Stimulated activated CD8-positive, alpha-beta memory T cell treated with anti-CD3 and anti-CD28 coated beads, Interleukin-15, amount 100 ng/mL, for 24 hours (primary cell): ENCODE measurements at regions not wholly inside any gene's neighbourhood (a gene's known extent, or its start where the extent isn't known, plus 50 kb on each side); places are given as distances from the start of the nearest gene placed in this dataset.
"Not testable (repeated sequence)": the region's sequence is repeated elsewhere in the genome, so short reads cannot be mapped to it uniquely, and the experiment has no call there.

Source experiments
- DNase-seq: peaks from one replicate; pipeline ENCODE4 v3.0.0-alpha.2; 2020; ENCODE audit warnings: low read depth

DNA sequence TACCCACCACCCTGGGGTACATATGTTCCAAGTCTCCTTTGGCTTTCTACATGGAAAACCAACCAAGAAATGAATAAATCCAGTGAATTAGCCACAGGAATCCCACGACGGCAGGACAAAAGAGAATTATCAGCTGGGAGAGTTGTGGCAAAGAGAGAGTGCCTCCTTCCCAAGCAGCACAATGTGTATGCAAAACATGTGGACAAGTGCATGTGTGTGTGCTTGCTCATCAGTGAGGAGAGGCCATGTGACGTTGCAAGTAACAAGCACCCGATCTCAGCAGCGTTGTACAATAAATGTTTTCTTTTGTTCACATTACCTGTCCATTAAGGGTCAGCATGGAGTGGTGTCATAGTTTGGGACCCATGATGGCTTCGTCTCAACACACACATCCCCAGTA is 50.0 kb upstream of the EMX2 start:
- no peak for DNase-seq

DNA sequence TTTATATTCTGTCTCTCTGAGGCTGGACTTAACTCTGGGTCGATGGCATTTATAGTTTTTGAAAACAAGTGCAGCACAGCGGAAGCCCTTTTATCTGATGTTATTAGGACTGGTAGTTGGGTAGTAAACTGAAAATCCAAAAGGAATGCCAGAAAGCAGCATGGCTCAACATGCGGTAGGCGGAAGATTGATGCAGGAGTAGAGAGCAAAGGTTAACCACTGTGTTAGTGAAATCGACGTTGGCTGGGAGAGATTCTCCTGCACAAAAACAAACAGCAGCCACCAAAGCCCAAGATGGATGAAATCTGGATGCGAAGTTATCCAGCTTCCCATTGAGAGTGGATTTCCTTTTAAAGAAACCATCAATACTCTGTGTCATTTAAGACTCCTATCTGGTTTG is 54.5 kb upstream of the EMX2 start:
- DNase-seq = no peak

DNA sequence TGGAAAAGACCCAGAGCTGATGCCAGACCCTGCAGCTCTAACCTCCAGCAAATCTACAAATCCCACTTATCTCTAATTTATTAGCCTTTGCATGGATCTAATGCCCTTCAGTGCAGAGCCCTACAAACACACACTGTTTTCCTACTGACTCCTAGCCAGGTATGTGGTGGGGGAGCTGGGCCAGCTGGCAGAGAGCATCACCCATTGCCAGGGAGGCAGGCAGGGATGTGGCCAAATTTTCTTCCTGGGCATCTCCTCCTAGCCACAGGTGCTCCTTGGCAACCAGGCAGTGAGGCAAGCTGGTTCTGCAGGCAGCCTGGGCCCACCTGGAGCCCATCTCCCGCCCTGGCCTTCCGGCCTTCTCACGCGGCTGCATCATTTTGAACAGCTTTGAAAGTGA is 55.9 kb upstream of the EMX2 start:
- no peak for DNase-seq

DNA sequence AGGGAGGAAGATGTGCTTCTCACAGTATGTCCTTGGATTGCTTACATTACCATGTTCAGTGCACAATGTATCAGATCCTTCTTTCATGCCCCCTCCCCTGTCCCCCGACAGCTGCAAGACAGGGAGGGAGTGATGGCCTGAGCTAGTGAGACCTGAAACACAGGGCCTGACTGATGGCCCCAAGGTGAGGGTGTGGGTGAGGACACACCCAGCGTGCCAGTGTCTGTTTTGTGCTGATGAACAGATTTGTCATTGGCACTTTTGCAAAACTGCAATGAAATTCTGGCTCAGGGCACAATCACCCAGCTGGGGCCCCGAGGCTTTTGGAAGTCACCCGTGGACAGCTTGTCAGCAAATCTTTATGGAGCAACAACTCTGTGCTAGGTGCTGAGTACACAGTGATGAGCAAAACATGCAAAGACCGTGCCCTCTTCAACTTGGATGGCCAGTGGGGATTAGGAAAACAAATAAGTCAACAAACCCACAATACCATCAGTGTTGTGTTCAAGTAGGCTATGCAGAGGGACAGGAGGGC is 59.4 kb upstream of the EMX2 start:
- DNase-seq = no peak

DNA sequence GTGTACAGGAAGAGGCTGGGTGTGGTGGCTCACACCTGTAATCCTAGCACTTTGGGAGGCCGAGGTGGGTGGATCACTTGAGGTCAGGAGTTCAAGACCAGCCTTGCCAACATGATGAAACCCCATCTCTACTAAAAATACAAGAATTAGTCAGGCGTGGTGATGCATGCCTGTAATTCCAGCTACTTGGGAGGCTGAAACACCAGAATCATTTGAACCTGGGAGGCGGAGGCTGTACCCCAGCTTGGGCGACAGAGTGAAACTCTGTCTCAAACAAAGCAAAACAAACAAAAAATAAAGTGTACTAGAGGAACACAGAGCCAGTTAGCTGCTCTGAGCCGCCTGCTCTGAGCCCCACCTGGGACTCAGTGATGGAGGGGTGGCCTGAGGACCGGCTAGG is 61.5 kb upstream of the EMX2 start:
- DNase-seq = not testable (repeated sequence)

DNA sequence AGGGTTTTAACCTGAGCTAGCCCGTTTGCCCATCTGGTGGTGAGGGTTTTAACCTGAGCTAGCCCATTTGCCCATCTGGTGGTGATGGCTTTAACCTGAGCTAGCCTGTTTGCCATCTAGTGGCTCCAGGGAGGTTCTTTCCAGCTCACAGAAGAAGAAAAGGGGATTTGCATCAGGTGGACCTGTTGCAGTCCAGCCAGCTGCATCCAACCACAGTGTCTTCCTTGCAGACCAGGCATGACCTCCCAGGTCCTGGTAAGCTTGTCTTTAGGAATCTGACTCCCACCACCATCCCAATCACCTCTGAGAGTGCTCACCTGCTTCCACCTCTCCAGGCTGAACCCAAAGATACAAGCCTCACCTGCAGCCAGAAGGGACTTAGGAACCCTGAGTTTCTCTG is 62.4 kb upstream of the EMX2 start:
- DNase-seq = no peak

DNA sequence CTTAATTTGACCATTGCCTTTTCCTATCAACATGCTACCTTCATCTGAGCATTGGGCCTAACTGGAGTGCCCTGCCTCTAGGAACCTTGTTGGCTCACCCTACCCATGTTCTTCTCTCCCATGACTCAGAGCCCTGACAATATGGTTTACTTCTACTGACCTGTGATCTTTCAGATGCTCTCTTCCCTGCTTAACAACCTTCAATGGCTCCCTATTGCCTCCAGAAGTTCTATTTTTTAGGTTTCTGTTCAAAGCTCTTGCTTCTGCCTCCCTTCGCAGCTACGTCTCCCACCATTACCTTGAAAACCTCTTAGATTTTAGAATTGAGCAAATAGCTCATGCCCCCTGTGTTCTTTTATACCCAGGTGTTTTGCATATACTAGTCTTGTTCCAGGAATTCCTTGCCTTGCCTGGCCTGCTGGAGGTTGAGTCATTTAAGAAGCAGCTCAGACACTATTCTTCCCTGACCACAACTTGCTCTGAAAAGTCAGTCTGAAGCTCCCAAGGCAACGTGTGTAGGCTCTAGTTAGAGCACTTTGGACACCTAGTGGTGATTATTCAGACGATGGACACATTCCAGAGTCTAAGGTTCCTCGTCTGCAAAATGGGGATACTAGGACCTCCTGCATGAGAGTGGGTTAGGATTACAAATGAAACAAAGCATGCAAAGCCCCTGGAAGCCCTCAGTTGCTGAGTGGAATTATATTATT is 64.4 kb upstream of the EMX2 start:
- DNase-seq = no peak

DNA sequence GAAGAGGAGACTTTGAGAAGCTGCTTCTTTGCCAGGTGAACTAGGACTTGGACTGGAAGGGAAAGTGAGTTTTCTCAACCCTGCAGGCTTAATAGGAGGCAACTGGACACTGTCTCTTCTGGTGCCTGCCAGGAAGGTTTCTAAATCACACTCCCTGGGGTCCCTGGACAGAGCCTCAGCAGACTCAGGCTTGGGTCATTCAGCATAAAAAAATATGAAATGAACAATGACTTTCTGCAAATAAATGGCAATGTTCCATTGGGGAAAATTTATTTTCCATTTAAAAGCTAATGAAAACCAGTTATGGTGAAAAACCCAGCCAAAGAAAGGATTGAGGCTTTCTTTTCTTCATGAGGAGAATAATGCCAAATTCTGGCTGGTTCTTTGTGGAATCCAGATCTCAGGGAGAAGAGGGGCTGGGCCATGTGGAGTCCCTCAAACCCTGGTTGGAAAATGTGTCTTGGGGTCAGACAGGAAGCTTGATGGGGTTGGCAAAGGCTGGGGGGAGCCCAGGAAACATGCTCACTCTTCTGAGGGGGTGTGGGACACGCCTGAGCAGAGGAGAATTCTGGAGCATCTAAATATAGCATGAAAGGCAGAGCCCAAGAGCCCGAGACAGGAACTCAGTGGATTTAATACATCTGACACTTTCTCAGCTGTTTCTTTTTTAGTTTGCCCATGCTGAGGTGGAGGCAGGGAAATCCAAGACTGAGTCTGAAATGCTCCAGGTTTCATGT is 65.2 kb upstream of the EMX2 start:
- no peak for DNase-seq

DNA sequence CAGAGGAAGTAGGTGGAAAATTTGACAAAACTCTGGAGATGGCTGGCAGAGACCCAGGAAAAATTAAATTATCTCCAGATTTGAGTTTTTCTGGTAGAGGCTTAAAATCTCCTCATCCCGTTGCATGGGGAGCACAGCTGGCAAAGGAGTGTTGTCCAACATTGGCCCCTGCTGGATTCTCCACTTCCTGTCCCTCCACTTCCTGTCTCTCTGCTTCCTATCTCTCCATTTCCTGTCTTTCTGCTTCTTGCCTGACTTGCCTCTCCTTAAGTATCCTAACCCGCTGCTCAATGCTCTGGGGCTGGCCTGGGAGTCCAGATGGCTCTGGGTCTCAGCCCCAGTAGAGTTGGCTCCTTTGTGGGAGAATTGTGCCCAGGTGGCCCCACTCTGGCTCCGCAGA is 65.8 kb upstream of the EMX2 start:
- DNase-seq = no peak

DNA sequence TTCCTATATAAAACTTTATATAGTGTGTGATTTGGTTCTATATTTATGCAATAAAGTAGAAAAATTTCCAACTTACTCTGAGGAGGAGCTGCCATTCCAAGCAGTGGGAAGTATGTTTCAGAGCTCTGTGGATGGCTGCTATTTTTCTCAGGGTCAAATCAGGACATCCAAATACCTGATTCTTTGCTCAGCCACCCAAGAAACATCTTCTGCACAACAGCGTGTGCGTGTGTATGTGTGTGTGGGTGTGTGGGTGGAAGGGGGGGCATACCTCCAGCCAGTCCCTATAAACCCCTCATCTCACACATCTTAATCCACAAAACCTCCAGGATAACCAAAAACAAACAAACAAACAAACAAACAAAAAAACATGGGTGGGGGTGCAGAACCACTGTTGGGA is 66.3 kb upstream of the EMX2 start:
- DNase-seq = no peak

DNA sequence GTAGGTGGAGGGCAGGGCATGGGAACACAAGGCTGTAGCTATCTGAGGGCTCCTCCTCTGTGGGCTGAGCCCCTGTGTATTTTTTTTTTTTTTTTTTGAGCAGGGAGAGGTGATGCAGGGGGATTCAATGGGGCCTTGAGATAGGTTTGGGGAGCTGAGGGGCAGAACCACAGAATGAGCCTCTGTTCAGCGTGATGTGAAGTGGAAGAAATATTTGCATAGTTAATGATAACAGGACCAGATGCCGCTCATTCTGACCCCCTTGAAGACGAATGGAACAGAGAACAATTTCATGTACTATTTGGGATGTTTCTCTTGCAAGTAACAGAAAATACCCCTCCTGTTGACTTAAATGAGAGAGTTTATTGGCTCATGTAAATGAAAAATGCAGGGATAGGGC is 69.7 kb upstream of the EMX2 start:
- DNase-seq = no peak

DNA sequence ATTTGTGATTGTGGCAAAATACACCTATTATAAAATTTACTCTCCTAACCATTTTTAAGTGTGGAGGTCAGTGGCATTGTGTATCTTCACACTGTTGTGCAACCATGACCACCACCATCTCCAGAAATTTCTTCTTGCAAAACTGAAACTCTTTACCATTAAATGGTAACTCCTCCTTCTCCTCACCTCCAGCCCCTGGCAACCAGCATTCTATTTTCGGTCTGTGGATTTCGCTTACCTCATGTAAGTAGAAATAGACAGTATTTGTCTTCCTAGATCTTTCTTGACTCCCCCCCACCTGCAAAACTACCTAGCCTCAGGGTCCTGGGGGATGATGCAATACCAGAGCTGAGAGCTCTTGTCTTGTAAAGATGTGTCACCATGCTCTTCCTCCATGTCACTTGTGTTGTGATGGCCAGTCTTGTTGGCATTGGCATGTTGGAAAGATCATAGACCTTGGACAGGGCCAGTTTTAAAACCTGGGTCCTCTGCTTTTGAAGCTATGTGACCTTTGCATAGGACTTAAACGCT is 71.1 kb upstream of the EMX2 start:
- no peak for DNase-seq

DNA sequence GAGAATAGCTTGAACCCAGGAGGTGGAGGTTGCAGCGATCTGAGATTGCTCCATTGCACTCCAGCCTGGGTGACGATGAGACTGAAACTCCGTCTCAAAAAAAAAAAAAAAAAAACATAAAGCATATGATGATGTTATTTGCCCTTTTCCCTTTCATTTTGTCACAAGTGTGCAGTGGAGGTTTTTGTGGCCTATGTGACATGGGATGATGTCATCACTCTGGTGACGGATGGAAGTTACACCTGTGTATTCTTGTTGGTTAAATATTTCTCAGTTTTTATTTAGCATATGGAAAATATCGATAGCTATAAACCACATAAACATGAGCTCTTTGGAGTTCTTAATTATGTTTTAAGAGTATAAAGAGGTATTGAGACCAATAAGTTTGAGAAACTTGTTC is 71.8 kb upstream of the EMX2 start:
- DNase-seq = no peak

DNA sequence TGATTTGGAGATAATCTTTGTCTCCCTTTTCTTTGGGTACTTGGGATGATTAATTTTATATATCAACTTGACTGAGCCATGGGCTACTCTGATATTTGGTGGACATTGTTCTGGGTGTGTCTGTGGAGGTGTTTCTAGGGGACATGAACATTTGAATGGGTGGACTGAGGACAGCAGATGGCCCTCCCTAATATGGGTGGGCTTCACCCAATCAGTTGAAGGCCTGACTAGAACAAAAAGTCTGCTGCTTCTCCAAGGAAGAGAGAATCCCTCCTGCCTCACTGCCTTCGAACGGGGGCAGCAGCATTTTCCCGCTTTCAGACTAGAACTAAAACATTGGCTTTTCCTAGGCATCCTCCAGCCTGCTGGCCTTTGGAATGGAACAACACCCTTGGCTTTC is 73.9 kb upstream of the EMX2 start:
- DNase-seq = no peak

DNA sequence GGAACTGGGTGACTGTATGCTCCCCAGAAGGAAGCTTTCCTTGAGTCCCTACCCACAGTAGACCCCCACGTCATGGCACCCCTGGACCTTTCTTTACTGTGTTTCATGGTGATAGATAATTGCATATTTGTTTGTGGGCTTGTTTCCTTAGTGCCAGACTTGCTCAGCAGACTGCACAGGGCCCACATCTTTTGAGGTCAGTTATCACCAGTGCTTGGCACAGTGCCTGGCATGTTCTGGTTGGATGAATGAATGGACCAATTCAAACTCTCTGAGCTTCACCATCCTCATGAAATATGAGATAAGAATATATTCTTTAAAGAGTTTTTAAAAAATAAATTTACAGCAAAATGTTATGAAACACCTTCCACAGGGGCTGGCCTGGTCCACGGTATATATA is 78.4 kb upstream of the EMX2 start:
- DNase-seq = no peak

DNA sequence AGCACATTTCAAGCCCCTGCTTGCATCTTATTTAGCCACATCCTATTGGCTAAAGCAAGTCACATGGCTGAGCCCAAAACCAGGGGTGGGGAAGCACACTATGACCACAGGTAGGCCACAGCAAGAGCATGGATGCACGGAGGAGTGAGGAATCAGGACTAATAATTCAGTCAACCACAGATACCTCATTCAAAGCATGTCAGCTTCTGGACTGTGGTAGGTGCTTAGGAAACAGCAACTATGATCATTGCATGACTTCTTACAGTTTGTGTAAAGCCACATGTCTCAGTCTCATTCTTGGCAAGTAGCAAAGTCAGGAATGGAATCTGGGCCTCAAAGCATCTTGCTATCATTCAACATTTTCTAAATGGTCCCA is 79.0 kb upstream of the EMX2 start:
- no peak for DNase-seq

DNA sequence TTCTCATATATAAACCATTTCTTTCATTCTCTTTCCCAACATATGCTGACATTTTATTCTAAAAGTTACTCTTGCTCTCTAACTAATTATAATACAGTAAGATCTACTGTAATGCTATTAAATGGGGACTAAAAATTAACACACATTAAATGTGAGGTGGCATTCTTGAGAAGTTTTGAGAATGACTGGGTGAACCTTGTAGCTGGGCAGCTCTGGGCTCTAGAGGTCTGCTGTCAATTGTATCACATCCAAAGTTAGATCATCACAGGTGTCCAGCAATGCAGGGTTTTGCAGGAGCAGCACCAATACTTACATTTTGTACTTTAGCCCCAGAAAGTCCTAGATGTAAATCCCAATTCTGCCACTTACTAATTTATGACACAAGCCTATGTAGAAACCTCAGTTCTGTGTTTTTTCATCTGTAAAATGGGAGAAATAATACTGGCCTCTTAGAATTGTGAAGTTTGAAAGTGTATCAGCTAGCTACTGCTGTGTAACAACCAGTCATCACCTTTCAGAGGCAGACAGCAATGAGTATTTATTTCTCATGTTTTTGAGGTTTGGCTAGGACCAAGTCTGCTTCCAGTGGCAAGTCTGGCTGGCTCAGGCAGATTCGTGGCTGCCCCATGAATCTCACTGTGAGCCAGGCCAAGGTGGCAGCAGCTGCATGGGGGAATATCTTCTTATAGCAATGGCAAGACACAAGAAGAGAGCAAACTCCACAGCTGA is 79.6 kb upstream of the EMX2 start:
- DNase-seq = no peak

DNA sequence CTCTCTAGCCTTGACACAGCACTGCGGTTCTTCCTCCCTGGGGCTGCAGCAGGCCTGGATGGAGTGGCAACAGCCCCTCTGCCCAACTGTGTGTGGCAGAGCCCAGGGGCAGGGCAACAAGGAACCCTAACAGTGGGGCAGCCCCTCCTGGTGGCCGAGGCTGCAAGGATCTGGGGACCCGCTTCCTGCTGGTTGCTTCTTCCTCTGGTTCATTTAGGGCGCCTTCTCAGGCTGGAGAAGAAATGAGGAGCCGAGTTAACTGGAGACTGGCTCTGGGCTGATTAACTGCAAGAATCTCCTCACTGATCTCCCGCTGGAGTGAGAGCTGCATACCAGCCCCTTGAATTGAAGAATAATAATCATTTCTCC is 80.1 kb upstream of the EMX2 start:
- DNase-seq = no peak

DNA sequence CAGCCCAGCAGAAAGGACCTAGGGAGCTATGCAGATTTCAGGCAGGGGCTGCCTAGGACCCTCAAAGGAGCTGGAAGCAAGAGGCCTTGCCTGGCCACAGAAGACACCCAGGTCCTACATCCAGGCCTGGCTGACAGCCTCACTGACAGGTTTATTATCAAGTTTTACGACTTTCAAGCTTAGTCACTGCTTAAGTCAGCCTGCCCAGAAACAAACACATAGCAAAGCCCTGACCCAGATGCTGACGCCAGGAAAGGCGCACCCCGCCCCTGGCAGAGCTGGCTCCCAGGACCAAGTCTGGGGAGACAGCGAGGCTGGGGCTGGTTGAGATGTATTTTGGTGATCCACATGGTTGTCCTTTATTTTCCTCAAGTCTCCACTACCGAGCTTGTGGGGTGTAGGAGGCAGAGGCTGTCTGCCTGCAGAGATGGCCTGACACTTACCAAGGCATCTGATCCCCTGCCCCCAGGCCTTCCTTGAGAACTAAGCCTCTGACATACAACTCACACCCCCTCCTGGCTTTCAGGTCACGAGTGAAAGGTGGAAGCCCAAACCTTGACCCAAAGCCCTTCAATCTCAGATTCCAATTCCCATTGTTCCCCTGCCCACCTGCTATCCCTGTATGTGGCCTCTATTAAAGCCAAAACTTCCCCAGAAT is 80.7 kb upstream of the EMX2 start:
- no peak for DNase-seq

DNA sequence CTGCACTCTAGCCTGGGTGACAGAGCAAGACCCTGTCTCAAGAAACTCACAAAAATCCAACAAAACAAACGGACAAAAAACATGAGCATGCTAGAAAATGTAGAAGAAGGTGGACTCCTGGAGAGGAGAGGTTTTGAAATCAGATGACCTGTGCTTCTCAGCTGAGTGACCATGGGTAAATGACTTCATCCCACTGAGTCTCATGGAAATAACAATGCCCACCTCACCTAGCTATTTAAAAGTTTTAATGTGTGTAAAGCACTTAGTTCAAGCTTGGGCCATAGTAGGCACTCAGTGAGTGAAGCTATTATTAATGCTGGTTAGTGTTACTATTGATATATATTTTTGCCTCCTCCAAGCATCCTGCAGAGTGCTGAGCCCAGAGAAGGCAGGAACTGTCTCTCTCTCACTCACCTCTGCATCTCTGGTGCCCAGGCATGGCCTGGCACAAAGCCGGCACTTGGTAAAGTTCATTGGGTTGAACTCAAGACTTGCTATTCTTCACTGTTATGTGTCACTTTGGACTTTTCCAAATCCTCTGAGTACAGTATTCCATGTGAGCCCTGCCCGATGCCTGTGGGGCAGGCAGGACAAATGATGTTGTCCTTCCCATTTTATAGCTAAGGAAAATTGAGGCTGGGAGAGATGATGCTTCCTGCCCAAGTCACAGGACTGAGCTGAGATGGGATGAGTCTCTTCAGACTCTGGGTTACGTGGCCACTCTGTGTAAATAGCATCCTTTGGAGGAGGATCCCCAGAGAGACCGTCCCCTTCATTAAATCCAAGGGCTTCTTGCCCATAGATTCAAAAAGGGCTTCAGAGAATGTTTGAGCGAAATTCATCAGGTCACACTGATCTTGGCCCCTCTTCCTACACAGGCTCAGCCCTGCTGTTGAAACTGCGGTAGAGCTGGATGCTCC is 81.4 kb upstream of the EMX2 start:
- DNase-seq = no peak

DNA sequence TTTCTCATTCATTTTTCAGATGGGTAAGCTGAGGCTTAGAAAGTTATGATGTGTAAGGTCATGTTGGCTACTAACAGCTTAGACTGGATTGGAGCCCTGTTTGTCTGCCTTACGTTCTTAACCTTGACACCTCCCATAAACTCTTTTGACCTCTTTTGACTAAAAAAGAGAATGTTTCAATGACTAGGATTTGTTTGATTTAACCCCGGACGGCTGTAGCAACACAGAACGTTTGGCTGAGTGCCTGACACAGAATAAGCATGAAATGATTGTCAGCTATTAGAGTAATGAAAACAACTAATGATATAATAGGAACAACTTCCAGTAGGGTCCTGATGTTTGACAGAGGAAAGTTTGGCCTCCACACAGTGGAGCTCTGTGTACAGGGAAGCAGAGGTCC is 83.3 kb upstream of the PDZD8 start:
- DNase-seq = no peak
